MM.1S (cell line): ENCODE measurements at regions not wholly inside any gene's neighbourhood (a gene's known extent, or its start where the extent isn't known, plus 50 kb on each side); places are given as distances from the start of the nearest gene placed in this dataset.

Source experiments
- DNase-seq: peaks from one replicate; pipeline ENCODE4 v3.0.0-alpha.2; 2015
- H2AFZ ChIP-seq: fragments of 300-600 bp; sonication (generic); 2 replicates; pipeline ENCODE4 v1.6.0; 2016; ENCODE audit warnings: antibody characterized with exemption, low read length
- H3F3A ChIP-seq: fragments of 300-600 bp; sonication (generic); 2 replicates; pipeline ENCODE4 v1.6.1; 2016; ENCODE audit warnings: mild to moderate bottlenecking, antibody characterized with exemption, low read length, moderate library complexity, mixed read lengths; ENCODE audit not compliant: insufficient read depth
- H3K27ac ChIP-seq: fragments of 300-600 bp; sonication (generic); 2 replicates; pipeline ENCODE4 v1.5.1; 2016; ENCODE audit warnings: mild to moderate bottlenecking, low read length
- H3K27me3 ChIP-seq: fragments of 300-600 bp; sonication (generic); replicated peaks from 2 replicates; pipeline ENCODE4 v1.6.0; 2016; ENCODE audit warnings: low read length; ENCODE audit not compliant: insufficient read depth
- H3K36me3 ChIP-seq: fragments of 300-600 bp; sonication (generic); replicated peaks from 2 replicates; pipeline ENCODE4 v1.6.1; 2016; ENCODE audit warnings: mild to moderate bottlenecking, low read length, mixed read lengths; ENCODE audit not compliant: insufficient read depth
- H3K4me1 ChIP-seq: fragments of 300-600 bp; sonication (generic); 2 replicates; pipeline ENCODE4 v1.6.1; 2016; ENCODE audit warnings: low read length, mixed read lengths
- H3K4me2 ChIP-seq: fragments of 300-600 bp; sonication (generic); 2 replicates; pipeline ENCODE4 v1.6.0; 2016; ENCODE audit warnings: low read depth, low read length
- H3K4me3 ChIP-seq: fragments of 300-600 bp; sonication (generic); 2 replicates; pipeline ENCODE4 v1.5.1; 2016; ENCODE audit warnings: low read length, mixed read lengths
- H3K79me2 ChIP-seq: fragments of 300-600 bp; sonication (generic); 2 replicates; pipeline ENCODE4 v1.6.1; 2016; ENCODE audit warnings: mixed run types, low read length, mixed read lengths
- H3K9ac ChIP-seq: fragments of 300-600 bp; sonication (generic); 2 replicates; pipeline ENCODE4 v1.6.1; 2016; ENCODE audit warnings: low read length, mixed read lengths
- H3K9me2 ChIP-seq: fragments of 300-600 bp; sonication (generic); replicated peaks from 2 replicates; pipeline ENCODE4 v1.6.1; 2016; ENCODE audit warnings: mild to moderate bottlenecking, low read length, mixed read lengths; ENCODE audit not compliant: insufficient read depth
- H3K9me3 ChIP-seq: fragments of 300-600 bp; sonication (generic); replicated peaks from 2 replicates; pipeline ENCODE4 v1.6.1; 2016; ENCODE audit warnings: mild to moderate bottlenecking, low read length, mixed read lengths; ENCODE audit not compliant: insufficient read depth
- H4K20me1 ChIP-seq: fragments of 300-600 bp; sonication (generic); 2 replicates; pipeline ENCODE4 v1.6.1; 2016; ENCODE audit warnings: mild to moderate bottlenecking, low read length, moderate library complexity, mixed read lengths; ENCODE audit not compliant: insufficient read depth
- CTCF ChIP-seq: fragments of 300-600 bp; sonication (generic); IDR thresholded peaks from 2 replicates; pipeline ENCODE4 v1.5.1; 2016; ENCODE audit warnings: antibody characterized with exemption, low read length, mixed read lengths
- EZH2 ChIP-seq: fragments of 300-600 bp; sonication (generic); optimal IDR thresholded peaks from 2 replicates; pipeline ENCODE3; 2017; ENCODE audit warnings: low read depth, mild to moderate bottlenecking, antibody characterized with exemption, low read length, mixed read lengths
- EZH2phosphoT487 ChIP-seq: fragments of 300-600 bp; sonication (generic); IDR thresholded peaks from 2 replicates; pipeline ENCODE4 v1.6.1; 2018; ENCODE audit warnings: antibody characterized with exemption, low read length

- Histone ChIP-seq H3K9me2 (no peaks in the 10 kb centered on the region), H2AFZ (no peak overlapping the region), H3K4me3 (no peak overlapping the region), H3K79me2 (no peaks in the 10 kb centered on the region), H3K4me2 (no peak overlapping the region), H3K4me1 (no peaks in the 10 kb centered on the region), H3K9me3 (no peaks in the 10 kb centered on the region), H4K20me1 (no peaks in the 10 kb centered on the region), H3K27me3 (no peaks in the 10 kb centered on the region), H3K9ac (no peak overlapping the region), H3K27ac (no peak overlapping the region), H3F3A (no peaks in the 10 kb centered on the region), H3K36me3 (no peaks in the 10 kb centered on the region)
- no peak for TF ChIP-seq EZH2
- no peak for TF ChIP-seq CTCF
- TF ChIP-seq EZH2phosphoT487, result no peak
- no peak for DNase-seq
Observed at GRCh38 chr7:57381581-57381980, 68.4 kb upstream of the ZNF716 start.

GRCh38 chr7:57384380-57384779 is 65.6 kb upstream of the ZNF716 start:
- TF ChIP-seq EZH2phosphoT487 (no peak), EZH2 (no peak)
- H3K79me2 ChIP-seq, result no peaks in the 10 kb centered on the region
- no peaks in the 10 kb centered on the region for H3K9me3 ChIP-seq
- H3K4me1 ChIP-seq, result no peaks in the 10 kb centered on the region
- no peaks in the 10 kb centered on the region for H3F3A ChIP-seq
- H4K20me1 ChIP-seq, result no peaks in the 10 kb centered on the region
- no peak for DNase-seq
- H3K9ac ChIP-seq, result no peak overlapping the region
- no peak overlapping the region for H3K4me3 ChIP-seq
- H3K36me3 ChIP-seq, result no peaks in the 10 kb centered on the region
- H3K27me3 ChIP-seq, result no peaks in the 10 kb centered on the region
- no peak overlapping the region for H2AFZ ChIP-seq
- H3K27ac ChIP-seq, result no peak overlapping the region
- no peak overlapping the region for H3K4me2 ChIP-seq
- H3K9me2 ChIP-seq, result no peaks in the 10 kb centered on the region

- Histone ChIP-seq H3K27ac (no peak overlapping the region), H3K36me3 (no peaks in the 10 kb centered on the region), H3K9me3 (no peaks in the 10 kb centered on the region), H3K27me3 (no peaks in the 10 kb centered on the region), H3K4me3 (no peak overlapping the region), H3K4me1 (no peaks in the 10 kb centered on the region), H3K4me2 (no peak overlapping the region), H4K20me1 (no peaks in the 10 kb centered on the region), H2AFZ (no peak overlapping the region), H3K9ac (no peak overlapping the region), H3F3A (no peaks in the 10 kb centered on the region), H3K9me2 (no peaks in the 10 kb centered on the region), H3K79me2 (no peaks in the 10 kb centered on the region)
- no peak for DNase-seq
- TF ChIP-seq EZH2phosphoT487 (no peak), CTCF (no peak), EZH2 (no peak)
Observed at GRCh38 chr7:57385668-57386067, 64.3 kb upstream of the ZNF716 start.

- Histone ChIP-seq H3F3A (no peaks in the 10 kb centered on the region), H3K27me3 (no peaks in the 10 kb centered on the region), H3K9ac (no peak overlapping the region), H3K36me3 (no peaks in the 10 kb centered on the region), H4K20me1 (no peaks in the 10 kb centered on the region), H3K9me2 (no peaks in the 10 kb centered on the region), H3K4me3 (no peak overlapping the region), H3K27ac (no peak overlapping the region), H3K9me3 (no peaks in the 10 kb centered on the region), H2AFZ (no peak overlapping the region), H3K79me2 (no peaks in the 10 kb centered on the region), H3K4me2 (no peak overlapping the region), H3K4me1 (no peaks in the 10 kb centered on the region)
- DNase-seq, result no peak
- no peak for TF ChIP-seq CTCF
- no peak for TF ChIP-seq EZH2phosphoT487
Observed at GRCh38 chr7:57388761-57389160, 61.2 kb upstream of the ZNF716 start.
